Peyer's patch (tissue), 4 donors: ENCODE measurements at regions not wholly inside any gene's neighbourhood (a gene's known extent, or its start where the extent isn't known, plus 50 kb on each side); places are given as distances from the start of the nearest gene placed in this dataset.

Experiments
- CTCF ChIP-seq, 6 experiments: fragments of 450-650 bp in 4 of 6; fragments of 200-600 bp in 2 of 6; sonication (generic) in 1 of 6; IDR thresholded peaks; one replicate each; pipeline ENCODE4 v1.5.1; 2017 to 2019; ENCODE audit warnings: antibody characterized with exemption in 6 of 6, mild to moderate bottlenecking in 3 of 6, moderate library complexity in 1 of 6
- POLR2A ChIP-seq, 2 donors: fragments of 450-650 bp; IDR thresholded peaks; one replicate each; pipeline ENCODE4 v1.5.1; 2017; ENCODE audit warnings: antibody characterized with exemption in 2 of 2, mild to moderate bottlenecking in 2 of 2, moderate library complexity in 2 of 2

- TF ChIP-seq POLR2A (IDR thresholded peaks at IDR 0.05) = no peak
- TF ChIP-seq CTCF (IDR thresholded peaks at IDR 0.05) = no peak
Measured at GRCh38 chr6:104462811-104463599, 396.7 kb downstream of the HACE1 start.
